Adrenal gland (tissue), 5 donors: ENCODE measurements at regions not wholly inside any gene's neighbourhood (a gene's known extent, or its start where the extent isn't known, plus 50 kb on each side); places are given as distances from the start of the nearest gene placed in this dataset.

Source experiments
- POLR2A ChIP-seq, 2 donors: fragments of 450-650 bp; IDR thresholded peaks; one replicate each; pipeline ENCODE4 v1.6.1; 2017; ENCODE audit warnings: antibody characterized with exemption in 2 of 2, mild to moderate bottlenecking in 2 of 2, moderate library complexity in 1 of 2
- TF ChIP-seq, protein P1 (sequence below), 6 experiments: fragments of 450-650 bp in 4 of 6; fragments of 200-600 bp in 2 of 6; sonication (generic) in 1 of 6; IDR thresholded peaks; 1 replicate in 5 of 6; 2 replicates in 1 of 6; pipeline versions ENCODE4 v1.5.1 to v1.8.0; 2016 to 2021; ENCODE audit warnings: antibody characterized with exemption in 6 of 6, mild to moderate bottlenecking in 2 of 6, moderate library complexity in 1 of 6
- donor health status: DM: no; HTN: no; CAD: no.

DNA sequence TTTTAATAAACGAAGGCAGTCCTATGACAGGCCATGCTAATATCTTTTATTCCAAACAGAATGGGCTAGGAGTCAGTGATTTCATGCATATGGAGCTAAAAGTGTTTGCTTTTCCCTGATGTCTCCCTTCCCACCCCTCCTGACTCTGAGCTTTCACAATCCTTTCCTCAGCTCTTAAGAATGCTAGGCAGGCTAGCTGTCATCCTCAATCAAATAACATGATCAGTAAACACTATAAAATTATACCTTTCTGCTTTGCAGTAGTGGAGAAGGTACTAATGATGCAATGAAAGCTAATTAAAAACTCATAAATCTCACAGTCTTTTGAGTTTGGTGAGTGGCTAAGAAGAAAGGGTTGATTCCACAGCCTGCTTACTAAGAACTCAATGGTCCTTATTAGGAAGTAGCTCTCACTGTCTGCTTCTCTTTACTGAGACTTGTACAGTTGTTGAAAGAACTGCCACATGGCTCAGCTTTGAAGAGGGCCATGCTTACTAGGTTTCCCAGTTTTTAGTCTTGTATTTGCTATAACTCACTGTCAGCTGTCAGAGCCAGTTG is 250.9 kb upstream of the JAG1 start:
- TF ChIP-seq POLR2A (IDR thresholded peaks at IDR 0.05) = no peak
- TF ChIP-seq, protein P1, sequence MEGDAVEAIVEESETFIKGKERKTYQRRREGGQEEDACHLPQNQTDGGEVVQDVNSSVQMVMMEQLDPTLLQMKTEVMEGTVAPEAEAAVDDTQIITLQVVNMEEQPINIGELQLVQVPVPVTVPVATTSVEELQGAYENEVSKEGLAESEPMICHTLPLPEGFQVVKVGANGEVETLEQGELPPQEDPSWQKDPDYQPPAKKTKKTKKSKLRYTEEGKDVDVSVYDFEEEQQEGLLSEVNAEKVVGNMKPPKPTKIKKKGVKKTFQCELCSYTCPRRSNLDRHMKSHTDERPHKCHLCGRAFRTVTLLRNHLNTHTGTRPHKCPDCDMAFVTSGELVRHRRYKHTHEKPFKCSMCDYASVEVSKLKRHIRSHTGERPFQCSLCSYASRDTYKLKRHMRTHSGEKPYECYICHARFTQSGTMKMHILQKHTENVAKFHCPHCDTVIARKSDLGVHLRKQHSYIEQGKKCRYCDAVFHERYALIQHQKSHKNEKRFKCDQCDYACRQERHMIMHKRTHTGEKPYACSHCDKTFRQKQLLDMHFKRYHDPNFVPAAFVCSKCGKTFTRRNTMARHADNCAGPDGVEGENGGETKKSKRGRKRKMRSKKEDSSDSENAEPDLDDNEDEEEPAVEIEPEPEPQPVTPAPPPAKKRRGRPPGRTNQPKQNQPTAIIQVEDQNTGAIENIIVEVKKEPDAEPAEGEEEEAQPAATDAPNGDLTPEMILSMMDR (IDR thresholded peaks at IDR 0.05) = no peak
